Fibroblast of lung (primary cell): ENCODE measurements at regions not wholly inside any gene's neighbourhood (a gene's known extent, or its start where the extent isn't known, plus 50 kb on each side); places are given as distances from the start of the nearest gene placed in this dataset.

Experiments
- DNase-seq, 2 donors: peaks; one replicate each; pipeline versions ENCODE4 v3.0.0 to v3.0.0-alpha.2; 2010; ENCODE audit warnings: low read depth in 2 of 2
- H2AFZ ChIP-seq: 2 replicates; pipeline ENCODE4 v1.5.1; 2012; ENCODE audit warnings: low read length, control low read depth, inconsistent platforms
- H3K27ac ChIP-seq: 2 replicates; pipeline ENCODE4 v1.5.1; 2011; ENCODE audit warnings: low read length, control low read depth; ENCODE audit not compliant: insufficient read depth
- H3K27me3 ChIP-seq: 2 replicates; pipeline ENCODE4 v1.5.1; 2011; ENCODE audit warnings: mild to moderate bottlenecking, low read length; ENCODE audit not compliant: control insufficient read depth, insufficient read depth
- H3K36me3 ChIP-seq: 2 replicates; pipeline ENCODE4 v1.5.1; 2011; ENCODE audit warnings: low read length; ENCODE audit not compliant: control insufficient read depth, insufficient read depth
- H3K4me1 ChIP-seq: 2 replicates; pipeline ENCODE4 v1.5.1; 2011; ENCODE audit warnings: low read length; ENCODE audit not compliant: control insufficient read depth, insufficient read depth; ENCODE audit errors: extremely low read depth
- H3K4me2 ChIP-seq: 2 replicates; pipeline ENCODE4 v1.5.1; 2011; ENCODE audit warnings: low read length, control low read depth; ENCODE audit not compliant: insufficient read depth; ENCODE audit errors: extremely low read depth
- H3K4me3 ChIP-seq, 4 experiments: fragments of 200-600 bp in 1 of 4; sonication (generic) in 1 of 4; replicated peaks in 1 of 4; 2 replicates each; pipeline ENCODE4 v1.5.1; 2011 to 2016; ENCODE audit warnings: low read length in 4 of 4, low read depth in 3 of 4, mild to moderate bottlenecking in 3 of 4, control low read depth in 2 of 4, inconsistent platforms in 1 of 4, mixed read lengths in 1 of 4; ENCODE audit not compliant: insufficient read depth in 1 of 4; ENCODE audit errors: control extremely low read depth in 1 of 4
- H3K79me2 ChIP-seq: 2 replicates; pipeline ENCODE4 v1.5.1; 2012; ENCODE audit warnings: mild to moderate bottlenecking, low read length, inconsistent platforms; ENCODE audit not compliant: control insufficient read depth, insufficient read depth
- H3K9ac ChIP-seq: 2 replicates; pipeline ENCODE4 v1.5.1; 2011; ENCODE audit warnings: mild to moderate bottlenecking, low read length, control low read depth; ENCODE audit not compliant: insufficient read depth
- H3K9me3 ChIP-seq: 2 replicates; pipeline ENCODE4 v1.5.1; 2012; ENCODE audit warnings: low read depth, low read length; ENCODE audit not compliant: control insufficient read depth, insufficient read depth
- H4K20me1 ChIP-seq: 2 replicates; pipeline ENCODE4 v1.5.1; 2011; ENCODE audit warnings: low read length; ENCODE audit not compliant: control insufficient read depth, insufficient read depth; ENCODE audit errors: extremely low read depth
- EZH2 ChIP-seq: IDR thresholded peaks from 2 replicates; pipeline ENCODE4 v1.5.1; 2012; ENCODE audit warnings: low read length, control low read depth, mild to moderate bottlenecking; ENCODE audit errors: missing control alignments
- TF ChIP-seq, protein P1 (sequence below), 2 donors: IDR thresholded peaks in 1 of 2; conservative IDR thresholded peaks in 1 of 2; 1 replicate in 1 of 2; 2 replicates in 1 of 2; pipeline ENCODE4 v1.5.1; 2011 to 2012; ENCODE audit warnings: low read length in 2 of 2, control low read depth in 1 of 2, inconsistent platforms in 1 of 2, low read depth in 1 of 2, mild to moderate bottlenecking in 1 of 2

DNA sequence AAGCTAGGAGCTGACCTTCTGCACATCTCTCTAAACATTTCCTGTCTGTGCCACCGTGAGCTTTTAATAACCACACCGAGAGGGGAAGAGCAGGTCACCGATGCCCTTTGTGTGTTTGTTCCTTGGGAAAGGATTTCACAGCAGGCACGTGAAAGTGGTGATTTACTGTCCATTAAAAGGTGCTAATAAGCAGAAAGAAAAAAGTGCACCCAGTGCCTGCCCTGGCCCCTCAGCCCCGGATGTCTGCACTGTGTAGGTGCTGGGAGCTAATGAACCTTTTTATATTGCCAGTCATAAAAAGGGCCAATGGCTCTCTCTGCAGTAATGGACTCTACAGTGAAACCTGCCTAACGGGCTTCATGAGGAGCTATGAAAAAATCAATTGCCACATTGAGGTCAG is 312.6 kb downstream of the C6orf118 start:
- no peak overlapping the region for H3K4me3 ChIP-seq
- H3K36me3 ChIP-seq: no peaks in the 10 kb centered on the region
- no peak for TF ChIP-seq EZH2
- TF ChIP-seq, protein P1, sequence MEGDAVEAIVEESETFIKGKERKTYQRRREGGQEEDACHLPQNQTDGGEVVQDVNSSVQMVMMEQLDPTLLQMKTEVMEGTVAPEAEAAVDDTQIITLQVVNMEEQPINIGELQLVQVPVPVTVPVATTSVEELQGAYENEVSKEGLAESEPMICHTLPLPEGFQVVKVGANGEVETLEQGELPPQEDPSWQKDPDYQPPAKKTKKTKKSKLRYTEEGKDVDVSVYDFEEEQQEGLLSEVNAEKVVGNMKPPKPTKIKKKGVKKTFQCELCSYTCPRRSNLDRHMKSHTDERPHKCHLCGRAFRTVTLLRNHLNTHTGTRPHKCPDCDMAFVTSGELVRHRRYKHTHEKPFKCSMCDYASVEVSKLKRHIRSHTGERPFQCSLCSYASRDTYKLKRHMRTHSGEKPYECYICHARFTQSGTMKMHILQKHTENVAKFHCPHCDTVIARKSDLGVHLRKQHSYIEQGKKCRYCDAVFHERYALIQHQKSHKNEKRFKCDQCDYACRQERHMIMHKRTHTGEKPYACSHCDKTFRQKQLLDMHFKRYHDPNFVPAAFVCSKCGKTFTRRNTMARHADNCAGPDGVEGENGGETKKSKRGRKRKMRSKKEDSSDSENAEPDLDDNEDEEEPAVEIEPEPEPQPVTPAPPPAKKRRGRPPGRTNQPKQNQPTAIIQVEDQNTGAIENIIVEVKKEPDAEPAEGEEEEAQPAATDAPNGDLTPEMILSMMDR (conservative IDR thresholded peaks at IDR 0.05 in 1 of 2, IDR thresholded peaks at IDR 0.05 in 1 of 2; ENCODE audit: low read depth in 1 of 2, low read length in 2 of 2): no peak
- no peaks in the 10 kb centered on the region for H3K9me3 ChIP-seq
- no peak overlapping the region for H2AFZ ChIP-seq
- H3K27me3 ChIP-seq: no peaks in the 10 kb centered on the region
- DNase-seq: no peak
- H3K4me2 ChIP-seq: no peak overlapping the region
- H3K9ac ChIP-seq: no peak overlapping the region
- no peaks in the 10 kb centered on the region for H3K79me2 ChIP-seq
- no peaks in the 10 kb centered on the region for H4K20me1 ChIP-seq
- no peaks in the 10 kb centered on the region for H3K4me1 ChIP-seq
- H3K27ac ChIP-seq: no peak overlapping the region

DNA sequence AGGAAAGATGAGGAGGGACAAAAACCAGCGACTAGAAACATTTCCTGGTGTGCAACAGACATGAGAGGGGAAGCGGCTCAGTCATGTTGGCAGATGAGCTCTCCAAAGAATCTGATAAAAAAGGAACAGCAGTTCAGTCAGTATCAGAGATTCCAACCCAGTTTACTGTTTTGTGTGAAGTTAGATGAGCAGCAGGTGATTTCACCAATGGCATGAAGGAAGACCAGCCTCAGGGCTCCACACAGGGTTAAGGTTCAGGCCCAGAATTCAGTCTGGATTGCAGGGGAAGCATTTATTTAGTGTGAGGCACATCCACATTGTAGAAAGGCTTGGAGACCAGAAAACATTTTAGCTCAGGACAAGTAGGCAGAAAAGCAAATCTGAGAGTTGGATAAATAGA is 317.8 kb downstream of the C6orf118 start:
- Histone ChIP-seq H3K9me3 (no peaks in the 10 kb centered on the region), H3K9ac (no peak overlapping the region), H3K4me3 (no peak overlapping the region), H3K27ac (no peak overlapping the region), H3K4me2 (no peak overlapping the region), H2AFZ (no peak overlapping the region), H3K36me3 (no peaks in the 10 kb centered on the region), H4K20me1 (no peaks in the 10 kb centered on the region), H3K4me1 (no peaks in the 10 kb centered on the region), H3K79me2 (no peaks in the 10 kb centered on the region), H3K27me3 (no peaks in the 10 kb centered on the region)
- DNase-seq: no peak
- no peak for TF ChIP-seq EZH2
- TF ChIP-seq, protein P1 (conservative IDR thresholded peaks at IDR 0.05 in 1 of 2, IDR thresholded peaks at IDR 0.05 in 1 of 2; ENCODE audit: low read depth in 1 of 2, low read length in 2 of 2): no peak

DNA sequence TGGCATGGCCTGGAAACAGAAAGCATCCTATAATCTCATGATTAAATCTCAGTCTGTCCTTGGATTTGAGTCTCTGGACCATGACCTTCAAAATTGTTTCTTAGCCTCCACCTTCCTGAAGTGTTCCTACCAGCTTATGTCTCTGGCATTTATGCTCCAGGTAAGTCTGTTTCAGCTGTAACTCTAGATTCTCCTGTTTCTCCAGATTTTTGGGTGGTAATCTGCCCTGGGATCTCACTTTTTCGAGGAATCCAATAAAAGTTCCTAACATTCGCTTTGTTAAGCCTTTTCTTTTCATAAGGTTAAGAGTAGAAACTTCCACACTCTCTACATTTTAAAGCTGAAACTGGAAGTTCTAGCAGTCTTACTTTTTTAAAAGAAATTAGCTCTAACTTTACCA is 318.5 kb downstream of the C6orf118 start:
- no peaks in the 10 kb centered on the region for H4K20me1 ChIP-seq
- DNase-seq: no peak
- H3K79me2 ChIP-seq: no peaks in the 10 kb centered on the region
- no peak overlapping the region for H3K27ac ChIP-seq
- no peaks in the 10 kb centered on the region for H3K36me3 ChIP-seq
- H3K27me3 ChIP-seq: no peaks in the 10 kb centered on the region
- H3K9me3 ChIP-seq: no peaks in the 10 kb centered on the region
- no peak overlapping the region for H3K4me3 ChIP-seq
- H3K9ac ChIP-seq: no peak overlapping the region
- H3K4me1 ChIP-seq: no peaks in the 10 kb centered on the region
- no peak overlapping the region for H2AFZ ChIP-seq
- no peak overlapping the region for H3K4me2 ChIP-seq
- TF ChIP-seq EZH2: no peak
- TF ChIP-seq, protein P1 (conservative IDR thresholded peaks at IDR 0.05 in 1 of 2, IDR thresholded peaks at IDR 0.05 in 1 of 2; ENCODE audit: low read depth in 1 of 2, low read length in 2 of 2): no peak
